Endodermal cell (in vitro differentiated cells): ENCODE measurements at regions not wholly inside any gene's neighbourhood (a gene's known extent, or its start where the extent isn't known, plus 50 kb on each side); places are given as distances from the start of the nearest gene placed in this dataset.

ENCODE experiments used
- DNase-seq: peaks from one replicate; pipeline ENCODE4 v3.0.0-alpha.2; 2017
- H3K27ac ChIP-seq: 2 replicates; pipeline ENCODE4 v1.5.1; 2013; ENCODE audit warnings: mild to moderate bottlenecking, low read depth, low read length, moderate library complexity
- H3K27me3 ChIP-seq: 2 replicates; pipeline ENCODE4 v1.6.1; 2013; ENCODE audit warnings: mild to moderate bottlenecking, low read length, moderate library complexity; ENCODE audit not compliant: insufficient read depth, control insufficient read depth, poor library complexity, severe bottlenecking
- H3K36me3 ChIP-seq: 2 replicates; pipeline ENCODE4 v1.7.0; 2013; ENCODE audit warnings: mild to moderate bottlenecking, low read length, moderate library complexity; ENCODE audit not compliant: control insufficient read depth, insufficient read depth
- H3K4me1 ChIP-seq: one replicate; pipeline ENCODE4 v1.7.0; 2013; ENCODE audit warnings: low read length; ENCODE audit not compliant: control insufficient read depth, insufficient read depth
- H3K4me3 ChIP-seq: 2 replicates; pipeline ENCODE4 v1.5.1; 2013; ENCODE audit warnings: mild to moderate bottlenecking, low read length, moderate library complexity
- H3K9ac ChIP-seq: 2 replicates; pipeline ENCODE4 v1.6.1; 2013; ENCODE audit warnings: mild to moderate bottlenecking, low read length, moderate library complexity; ENCODE audit not compliant: poor library complexity, severe bottlenecking; ENCODE audit errors: extremely low read depth
- H3K9me3 ChIP-seq: 2 replicates; pipeline ENCODE4 v1.6.1; 2013; ENCODE audit warnings: mild to moderate bottlenecking, low read length, moderate library complexity; ENCODE audit not compliant: control insufficient read depth
- H3K27ac Mint-ChIP-seq: 2 replicates; pipeline ENCODE4 v1.8.0; 2020; ENCODE audit warnings: mixed read lengths
- H3K27me3 Mint-ChIP-seq: 2 replicates; pipeline ENCODE4 v1.8.0; 2021; ENCODE audit warnings: mild to moderate bottlenecking, mixed read lengths; ENCODE audit not compliant: insufficient read depth
- H3K36me3 Mint-ChIP-seq: 2 replicates; pipeline ENCODE4 v1.8.0; 2020; ENCODE audit warnings: low read depth, mixed read lengths
- H3K4me1 Mint-ChIP-seq: 2 replicates; pipeline ENCODE4 v1.8.0; 2020; ENCODE audit warnings: mixed read lengths
- H3K4me3 Mint-ChIP-seq: 2 replicates; pipeline ENCODE4 v1.8.0; 2020; ENCODE audit warnings: mild to moderate bottlenecking, moderate library complexity, mixed read lengths
- H3K9me3 Mint-ChIP-seq: 2 replicates; pipeline ENCODE4 v1.8.0; 2020; ENCODE audit warnings: mild to moderate bottlenecking, mixed read lengths
- WGBS, 2 experiments: methylation state at CpG; one replicate each; pipeline versions ENCODE4 v1.1.5 to v1.1.7; 2013; ENCODE audit warnings: missing lambda C conversion rate in 2 of 2, mixed read lengths in 1 of 2; ENCODE audit not compliant: insufficient coverage in 1 of 2, insufficient read length in 1 of 2; 5-methylcytosine and 5-hydroxymethylcytosine counted together
- TF ChIP-seq, protein P1 (sequence below): fragments of 200-600 bp; sonication (generic); conservative IDR thresholded peaks from 2 replicates; pipeline ENCODE4 v1.5.0; 2021; ENCODE audit warnings: antibody characterized with exemption, mild to moderate bottlenecking

GRCh38 chr5:74541381-74541781 is 99.1 kb downstream of the ENC1 start:
- no peaks in the 10 kb centered on the region for H3K9me3 Mint-ChIP-seq
- no peaks in the 10 kb centered on the region for H3K36me3 ChIP-seq
- H3K27ac Mint-ChIP-seq: no peak overlapping the region
- no peak overlapping the region for H3K4me3 ChIP-seq
- no peaks in the 10 kb centered on the region for H3K36me3 Mint-ChIP-seq
- no peak for DNase-seq
- no peaks in the 10 kb centered on the region for H3K27me3 Mint-ChIP-seq
- peaks cover 69% of the 10 kb centered on the region for H3K4me1 Mint-ChIP-seq
- no peak overlapping the region for H3K27ac ChIP-seq
- H3K27me3 ChIP-seq: no peaks in the 10 kb centered on the region
- H3K9ac ChIP-seq: no peak overlapping the region
- no peaks in the 10 kb centered on the region for H3K9me3 ChIP-seq
- H3K4me3 Mint-ChIP-seq: no peak overlapping the region
- 92 to 100% methylated on average over 1 of the region's 1 CpG for WGBS, 2 experiments
- TF ChIP-seq, protein P1, sequence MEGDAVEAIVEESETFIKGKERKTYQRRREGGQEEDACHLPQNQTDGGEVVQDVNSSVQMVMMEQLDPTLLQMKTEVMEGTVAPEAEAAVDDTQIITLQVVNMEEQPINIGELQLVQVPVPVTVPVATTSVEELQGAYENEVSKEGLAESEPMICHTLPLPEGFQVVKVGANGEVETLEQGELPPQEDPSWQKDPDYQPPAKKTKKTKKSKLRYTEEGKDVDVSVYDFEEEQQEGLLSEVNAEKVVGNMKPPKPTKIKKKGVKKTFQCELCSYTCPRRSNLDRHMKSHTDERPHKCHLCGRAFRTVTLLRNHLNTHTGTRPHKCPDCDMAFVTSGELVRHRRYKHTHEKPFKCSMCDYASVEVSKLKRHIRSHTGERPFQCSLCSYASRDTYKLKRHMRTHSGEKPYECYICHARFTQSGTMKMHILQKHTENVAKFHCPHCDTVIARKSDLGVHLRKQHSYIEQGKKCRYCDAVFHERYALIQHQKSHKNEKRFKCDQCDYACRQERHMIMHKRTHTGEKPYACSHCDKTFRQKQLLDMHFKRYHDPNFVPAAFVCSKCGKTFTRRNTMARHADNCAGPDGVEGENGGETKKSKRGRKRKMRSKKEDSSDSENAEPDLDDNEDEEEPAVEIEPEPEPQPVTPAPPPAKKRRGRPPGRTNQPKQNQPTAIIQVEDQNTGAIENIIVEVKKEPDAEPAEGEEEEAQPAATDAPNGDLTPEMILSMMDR: no peak
- peaks cover 24% of the 10 kb centered on the region for H3K4me1 ChIP-seq

DNA sequence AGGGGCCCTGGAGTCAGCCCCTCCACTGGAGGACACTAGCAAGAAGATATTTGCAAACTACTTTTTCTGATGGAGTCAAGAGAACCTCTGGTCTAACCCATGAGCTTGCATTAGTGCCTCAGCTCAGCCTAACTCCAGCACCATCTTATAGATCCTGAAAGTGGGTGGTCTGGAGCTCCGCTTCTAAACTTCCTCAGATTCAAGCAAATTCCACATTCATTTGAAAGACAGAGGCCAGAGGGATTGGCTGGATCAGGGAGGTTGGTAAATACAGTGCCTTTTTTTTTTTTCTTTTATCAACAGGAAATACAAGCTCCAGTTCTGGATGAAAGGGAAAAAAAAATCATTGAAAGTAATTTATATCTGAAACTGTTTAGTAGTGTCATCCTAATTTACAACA is 99.9 kb downstream of the ENC1 start:
- no peak overlapping the region for H3K4me3 ChIP-seq
- Mint-ChIP-seq H3K27me3 (peaks cover 3% of the 10 kb centered on the region), H3K36me3 (no peaks in the 10 kb centered on the region), H3K4me1 (peaks cover 76% of the 10 kb centered on the region), H3K27ac (peak overlapping the region; percentile 69), H3K4me3 (no peak overlapping the region), H3K9me3 (peaks cover 2% of the 10 kb centered on the region)
- peak; percentile 59 for DNase-seq
- H3K4me1 ChIP-seq: peaks cover 24% of the 10 kb centered on the region
- H3K9ac ChIP-seq: no peak overlapping the region
- TF ChIP-seq, protein P1: no peak
- peaks cover 2% of the 10 kb centered on the region for H3K9me3 ChIP-seq
- no peak overlapping the region for H3K27ac ChIP-seq
- no peaks in the 10 kb centered on the region for H3K27me3 ChIP-seq
- H3K36me3 ChIP-seq: no peaks in the 10 kb centered on the region
- WGBS, 2 experiments: 25% methylated on average over 1 of the region's 1 CpG; no CpG with 5 or more reads in 1 of the 2 experiments

DNA sequence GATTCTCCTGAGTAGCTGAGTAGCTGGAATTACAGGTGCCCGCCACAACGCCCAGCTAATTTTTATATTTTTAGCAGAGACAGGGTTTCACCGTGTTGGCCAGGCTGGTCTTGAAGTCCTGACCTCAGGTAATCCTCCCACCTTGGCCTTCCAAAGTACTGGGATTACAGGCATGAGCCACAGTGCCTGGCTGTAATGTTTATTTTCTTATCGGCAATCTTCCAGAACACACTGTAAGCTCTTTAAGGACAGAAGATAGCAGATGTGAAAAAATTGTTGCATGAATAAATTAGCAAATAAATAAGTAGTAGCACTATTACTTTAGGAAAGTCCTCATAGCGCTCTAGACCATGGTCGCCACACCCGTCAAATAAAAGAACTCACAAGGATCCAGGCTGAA is 100.5 kb downstream of the ENC1 start:
- Histone ChIP-seq H3K27me3 (no peaks in the 10 kb centered on the region), H3K36me3 (no peaks in the 10 kb centered on the region), H3K9me3 (peaks cover 8% of the 10 kb centered on the region), H3K4me3 (no peak overlapping the region), H3K4me1 (peaks cover 24% of the 10 kb centered on the region), H3K27ac (no peak overlapping the region), H3K9ac (no peak overlapping the region)
- Mint-ChIP-seq H3K36me3 (no peaks in the 10 kb centered on the region), H3K27ac (peak overlapping the region; percentile 69), H3K9me3 (peaks cover 6% of the 10 kb centered on the region), H3K4me3 (no peak overlapping the region), H3K27me3 (peaks cover 3% of the 10 kb centered on the region), H3K4me1 (peaks cover 74% of the 10 kb centered on the region)
- WGBS, 2 experiments: 70 to 80% methylated on average over 4 to 7 of the region's 7 CpGs
- TF ChIP-seq, protein P1: no peak
- DNase-seq: no peak
